HT1080 (cell line): ENCODE measurements at regions not wholly inside any gene's neighbourhood (a gene's known extent, or its start where the extent isn't known, plus 50 kb on each side); places are given as distances from the start of the nearest gene placed in this dataset.

ENCODE experiments used
- DNase-seq: peaks from one replicate; pipeline ENCODE4 v3.0.0-alpha.2; 2015; ENCODE audit warnings: low read depth

- no peak for DNase-seq
Observed at GRCh38 chr16:73846007-73846330, 450.6 kb upstream of the PSMD7 start.

GRCh38 chr16:73845238-73846006 lies 451.2 kb upstream of the PSMD7 start:
- DNase-seq, result no peak

GRCh38 chr16:73840728-73841127 lies 455.9 kb upstream of the PSMD7 start:
- DNase-seq, result no peak

- DNase-seq, result no peak
Observed at GRCh38 chr16:73831220-73831619, 465.4 kb upstream of the PSMD7 start.

- DNase-seq, result no peak
Observed at GRCh38 chr16:73823205-73823849, 473.3 kb upstream of the PSMD7 start.

GRCh38 chr16:73817526-73818324 lies 478.9 kb upstream of the PSMD7 start:
- DNase-seq, result no peak

- DNase-seq, result no peak
Observed at GRCh38 chr16:73813527-73813926, 483.1 kb upstream of the PSMD7 start.

GRCh38 chr16:73804456-73804855 lies 492.2 kb upstream of the PSMD7 start:
- no peak for DNase-seq

GRCh38 chr16:73798471-73798870 lies 498.1 kb upstream of the PSMD7 start:
- DNase-seq, result no peak

GRCh38 chr16:73797115-73797514 lies 499.5 kb upstream of the PSMD7 start:
- no peak for DNase-seq

GRCh38 chr16:73796241-73796640 lies 500.4 kb upstream of the PSMD7 start:
- DNase-seq, result no peak

- DNase-seq, result no peak
Observed at GRCh38 chr16:73794994-73795393, 501.6 kb upstream of the PSMD7 start.

GRCh38 chr16:73793871-73794437 lies 502.7 kb upstream of the PSMD7 start:
- no peak for DNase-seq

- no peak for DNase-seq
Observed at GRCh38 chr16:73793260-73793659, 503.4 kb upstream of the PSMD7 start.

- no peak for DNase-seq
Observed at GRCh38 chr16:73792199-73793020, 504.2 kb upstream of the PSMD7 start.

- no peak for DNase-seq
Observed at GRCh38 chr16:73781297-73781696, 515.3 kb upstream of the PSMD7 start.

- no peak for DNase-seq
Observed at GRCh38 chr16:73778887-73779286, 517.7 kb upstream of the PSMD7 start.

- no peak for DNase-seq
Observed at GRCh38 chr16:73775841-73776388, 520.7 kb upstream of the PSMD7 start.

- DNase-seq, result peak; percentile 41
Observed at GRCh38 chr16:73771196-73772064, 525.2 kb upstream of the PSMD7 start.

- no peak for DNase-seq
Observed at GRCh38 chr16:73768786-73769203, 527.8 kb upstream of the PSMD7 start.
